ENCODE measurements at regions not wholly inside any gene's neighbourhood (a gene's known extent, or its start where the extent isn't known, plus 50 kb on each side); places are given as distances from the start of the nearest gene placed in this dataset.

- H3K27ac ChIP-seq, result no peak overlapping the region
- no peaks in the 10 kb centered on the region for H3K27me3 ChIP-seq
- peak in 1 of 3 donors; percentile 19 for DNase-seq
- ATAC-seq, result peak in 1 of 4 donors; percentile 26
- no peaks in the 10 kb centered on the region for H3K9me3 ChIP-seq
- intact Hi-C loops (cut with DNase I), result no loop called here
- WGBS (ENCODE audit: insufficient coverage, low coverage, low lambda C conversion rate, missing lambda C conversion rate), result 39% methylated on average over 9 of the region's 15 CpGs
- no peak overlapping the region for H3K4me3 ChIP-seq
- H3K36me3 ChIP-seq, result no peaks in the 10 kb centered on the region
- no peaks in the 10 kb centered on the region for H3K4me1 ChIP-seq
- no peak for TF ChIP-seq POLR2A (IDR thresholded peaks at IDR 0.05)
- no peak for TF ChIP-seq CTCF (IDR thresholded peaks at IDR 0.05)
Measured at GRCh38 chr17:65370669-65371131, 190.7 kb downstream of the AXIN2 start.

GRCh38 chr17:65368341-65368740, 193.1 kb downstream of the AXIN2 start:
- Histone ChIP-seq H3K4me1 (no peaks in the 10 kb centered on the region), H3K36me3 (no peaks in the 10 kb centered on the region), H3K27ac (no peak overlapping the region), H3K4me3 (no peak overlapping the region), H3K9me3 (no peaks in the 10 kb centered on the region), H3K27me3 (no peaks in the 10 kb centered on the region)
- no peak for TF ChIP-seq POLR2A (IDR thresholded peaks at IDR 0.05)
- no peak for TF ChIP-seq CTCF (IDR thresholded peaks at IDR 0.05)
- DNase-seq (no peak), ATAC-seq (no peak)
- WGBS (ENCODE audit: insufficient coverage, low coverage, low lambda C conversion rate, missing lambda C conversion rate), result 89% methylated on average over 4 of the region's 4 CpGs
- intact Hi-C loops (cut with DNase I), result no loop called here

GRCh38 chr17:65366102-65366844, 195.2 kb downstream of the AXIN2 start:
- DNase-seq (no peak), ATAC-seq (no peak)
- H3K27me3 ChIP-seq, result no peaks in the 10 kb centered on the region
- H3K4me3 ChIP-seq, result no peak overlapping the region
- H3K27ac ChIP-seq, result no peak overlapping the region
- no peaks in the 10 kb centered on the region for H3K4me1 ChIP-seq
- no peaks in the 10 kb centered on the region for H3K36me3 ChIP-seq
- WGBS (ENCODE audit: insufficient coverage, low coverage, low lambda C conversion rate, missing lambda C conversion rate), result 71% methylated on average over 12 of the region's 15 CpGs
- TF ChIP-seq CTCF (IDR thresholded peaks at IDR 0.05), result no peak
- H3K9me3 ChIP-seq, result no peaks in the 10 kb centered on the region
- intact Hi-C loops (cut with DNase I), result no loop called here

- Histone ChIP-seq H3K36me3 (no peaks in the 10 kb centered on the region), H3K4me3 (no peak overlapping the region), H3K27ac (no peak overlapping the region), H3K27me3 (no peaks in the 10 kb centered on the region), H3K9me3 (no peaks in the 10 kb centered on the region), H3K4me1 (no peaks in the 10 kb centered on the region)
- intact Hi-C loops (cut with DNase I), result no loop called here
- whole genome bisulfite sequencing (ENCODE audit: insufficient coverage, low coverage, low lambda C conversion rate, missing lambda C conversion rate), result 44% methylated on average over 11 of the region's 11 CpGs
- DNase-seq (no peak), ATAC-seq (no peak)
- no peak for TF ChIP-seq CTCF (IDR thresholded peaks at IDR 0.05)
- no peak for TF ChIP-seq POLR2A (IDR thresholded peaks at IDR 0.05)
Measured at GRCh38 chr17:65365169-65365568, 196.3 kb downstream of the AXIN2 start.

Data from right lobe of liver (tissue), 6 donors.